ENCODE measurements at regions not wholly inside any gene's neighbourhood (a gene's known extent, or its start where the extent isn't known, plus 50 kb on each side); places are given as distances from the start of the nearest gene placed in this dataset.

GRCh38 chr7:25985196-25985595, 166.8 kb upstream of the NFE2L3 start:
- DNase-seq = no peak
- no peaks in the 10 kb centered on the region for H3K27me3 ChIP-seq
- H3K4me3 ChIP-seq = no peak overlapping the region
- TF ChIP-seq POLR2A (IDR thresholded peaks at IDR 0.05) (no peak), CTCF (IDR thresholded peaks at IDR 0.05 in 4 of 5, conservative IDR thresholded peaks at IDR 0.05 in 1 of 5) (no peak)
- no peaks in the 10 kb centered on the region for H3K36me3 ChIP-seq
- no peaks in the 10 kb centered on the region for H3K4me1 ChIP-seq
- H3K27ac ChIP-seq = no peak overlapping the region
- in situ Hi-C loops (cut with MboI; ENCODE audit: low sequenced_read_pairs in 4 of 4) = no loop called here
- H3K9me3 ChIP-seq = no peaks in the 10 kb centered on the region
- no peak for ATAC-seq
- intact Hi-C loops (cut with DNase I; ENCODE audit: low total_unique reads) = no loop called here

DNA sequence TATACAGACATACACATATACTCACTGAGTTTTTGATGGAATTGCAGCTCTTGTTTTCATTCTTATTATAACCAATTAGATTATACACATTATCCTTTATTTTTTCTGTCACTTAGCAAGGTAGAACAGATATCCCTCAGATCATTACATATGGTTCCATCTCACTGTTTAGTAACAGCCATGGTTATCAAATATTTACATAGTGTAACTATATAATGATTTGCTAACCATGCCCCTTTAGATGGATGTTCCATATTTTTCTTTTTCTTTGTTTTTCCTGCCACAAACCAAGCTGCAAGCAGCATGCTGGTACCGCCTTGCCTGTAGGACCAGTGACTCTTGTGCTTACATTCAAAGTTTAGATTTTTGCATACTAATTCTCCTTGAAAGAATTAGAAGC, 163.4 kb upstream of the NFE2L3 start:
- Histone ChIP-seq H3K4me1 (no peaks in the 10 kb centered on the region), H3K27me3 (no peaks in the 10 kb centered on the region), H3K27ac (no peak overlapping the region), H3K9me3 (no peaks in the 10 kb centered on the region), H3K4me3 (no peak overlapping the region), H3K36me3 (no peaks in the 10 kb centered on the region)
- intact Hi-C loops (cut with DNase I; ENCODE audit: low total_unique reads) = no loop called here
- ATAC-seq (no peak), DNase-seq (no peak)
- TF ChIP-seq POLR2A (IDR thresholded peaks at IDR 0.05) (no peak), CTCF (IDR thresholded peaks at IDR 0.05 in 4 of 5, conservative IDR thresholded peaks at IDR 0.05 in 1 of 5) (no peak)
- in situ Hi-C loops (cut with MboI; ENCODE audit: low sequenced_read_pairs in 4 of 4) = no loop called here

DNA sequence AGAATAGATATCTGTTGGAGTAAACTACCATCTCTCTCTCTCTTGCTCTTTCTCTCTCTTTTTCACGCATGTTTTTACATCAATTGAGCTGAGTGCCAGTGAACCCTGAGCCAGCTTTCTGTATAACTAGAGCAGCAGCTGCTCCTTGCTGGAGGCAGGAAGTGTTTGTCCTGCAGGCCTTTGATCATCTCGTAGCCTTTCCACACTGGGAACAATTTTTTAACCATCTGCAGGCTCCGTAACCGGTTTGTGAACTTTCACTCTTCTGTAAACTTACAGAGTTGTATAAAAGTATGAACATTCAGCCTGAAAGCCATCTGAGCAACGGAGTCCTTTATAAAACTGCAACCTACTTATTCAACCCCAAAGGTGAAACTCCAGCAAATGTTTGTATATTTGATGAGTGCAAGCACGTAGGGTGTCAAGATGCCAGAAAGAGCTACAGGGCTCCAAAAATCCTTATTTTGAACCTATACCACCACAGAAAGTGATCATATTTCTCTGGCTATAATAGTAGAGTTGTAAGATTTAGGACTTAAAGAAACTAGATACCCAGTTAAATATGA, 162.8 kb upstream of the NFE2L3 start:
- in situ Hi-C loops (cut with MboI; ENCODE audit: low sequenced_read_pairs in 4 of 4) (no loop called here), intact Hi-C loops (cut with DNase I; ENCODE audit: low total_unique reads) (no loop called here)
- ATAC-seq = no peak
- no peak for DNase-seq
- Histone ChIP-seq H3K9me3 (no peaks in the 10 kb centered on the region), H3K4me1 (no peaks in the 10 kb centered on the region), H3K27me3 (no peaks in the 10 kb centered on the region), H3K27ac (no peak overlapping the region), H3K36me3 (no peaks in the 10 kb centered on the region), H3K4me3 (no peak overlapping the region)
- TF ChIP-seq CTCF (IDR thresholded peaks at IDR 0.05 in 4 of 5, conservative IDR thresholded peaks at IDR 0.05 in 1 of 5) (no peak), POLR2A (IDR thresholded peaks at IDR 0.05) (no peak)

- no peaks in the 10 kb centered on the region for H3K36me3 ChIP-seq
- H3K4me1 ChIP-seq = no peaks in the 10 kb centered on the region
- H3K9me3 ChIP-seq = no peaks in the 10 kb centered on the region
- intact Hi-C loops (cut with DNase I; ENCODE audit: low total_unique reads) (no loop called here), in situ Hi-C loops (cut with MboI; ENCODE audit: low sequenced_read_pairs in 4 of 4) (no loop called here)
- H3K4me3 ChIP-seq = no peak overlapping the region
- no peak overlapping the region for H3K27ac ChIP-seq
- TF ChIP-seq CTCF (IDR thresholded peaks at IDR 0.05 in 4 of 5, conservative IDR thresholded peaks at IDR 0.05 in 1 of 5) (no peak), POLR2A (IDR thresholded peaks at IDR 0.05) (no peak)
- DNase-seq (no peak), ATAC-seq (no peak)
- H3K27me3 ChIP-seq = no peaks in the 10 kb centered on the region
These were observed 157.5 kb upstream of the NFE2L3 start for GRCh38 chr7:25994433-25994994.

GRCh38 chr7:25995216-25995615, 156.8 kb upstream of the NFE2L3 start:
- TF ChIP-seq POLR2A (IDR thresholded peaks at IDR 0.05) (no peak), CTCF (IDR thresholded peaks at IDR 0.05 in 4 of 5, conservative IDR thresholded peaks at IDR 0.05 in 1 of 5) (no peak)
- H3K4me3 ChIP-seq = no peak overlapping the region
- in situ Hi-C loops (cut with MboI; ENCODE audit: low sequenced_read_pairs in 4 of 4) = no loop called here
- H3K27me3 ChIP-seq = no peaks in the 10 kb centered on the region
- no peaks in the 10 kb centered on the region for H3K36me3 ChIP-seq
- no peaks in the 10 kb centered on the region for H3K9me3 ChIP-seq
- DNase-seq (no peak), ATAC-seq (no peak)
- no peaks in the 10 kb centered on the region for H3K4me1 ChIP-seq
- H3K27ac ChIP-seq = no peak overlapping the region
- intact Hi-C loops (cut with DNase I; ENCODE audit: low total_unique reads) = no loop called here

Measured in gastrocnemius medialis (tissue), 4 donors.